CD14-positive monocyte (primary cell): ENCODE measurements at regions not wholly inside any gene's neighbourhood (a gene's known extent, or its start where the extent isn't known, plus 50 kb on each side); places are given as distances from the start of the nearest gene placed in this dataset.
A peak's percentile ranks its signal among the peaks of the same experiment; 100 is the strongest.

Experiments used
- DNase-seq, 3 donors: peaks; one replicate each; pipeline ENCODE4 v3.0.0-alpha.2; 2011 to 2022
- H2AFZ ChIP-seq: 2 replicates; pipeline ENCODE4 v1.6.0; 2012; ENCODE audit warnings: mild to moderate bottlenecking, low read depth, low read length, inconsistent platforms; ENCODE audit not compliant: insufficient read depth, poor library complexity, severe bottlenecking
- H3K27ac ChIP-seq, 2 donors: 1 replicate in 1 of 2; 2 replicates in 1 of 2; pipeline ENCODE4 v1.5.1; 2012 to 2013; ENCODE audit warnings: low read length in 2 of 2, control low read depth in 1 of 2, inconsistent platforms in 1 of 2, low read depth in 1 of 2, mild to moderate bottlenecking in 1 of 2
- H3K27me3 ChIP-seq, 2 donors: one replicate each; pipeline versions ENCODE4 v1.6.0 to v1.6.1; 2011 to 2013; ENCODE audit warnings: low read length in 2 of 2; ENCODE audit not compliant: control insufficient read depth in 2 of 2, insufficient read depth in 2 of 2
- H3K36me3 ChIP-seq, 2 donors: replicated peaks in 1 of 2; 1 replicate in 1 of 2; 2 replicates in 1 of 2; pipeline versions ENCODE4 v1.5.1 to v1.6.1; 2012 to 2013; ENCODE audit warnings: low read length in 2 of 2, control low read depth in 1 of 2, inconsistent platforms in 1 of 2, mild to moderate bottlenecking in 1 of 2; ENCODE audit not compliant: insufficient read depth in 2 of 2, control insufficient read depth in 1 of 2
- H3K4me1 ChIP-seq, 2 donors: 1 replicate in 1 of 2; 2 replicates in 1 of 2; pipeline versions ENCODE4 v1.5.1 to v1.6.1; 2012 to 2013; ENCODE audit warnings: low read length in 2 of 2, control low read depth in 1 of 2, inconsistent platforms in 1 of 2, mild to moderate bottlenecking in 1 of 2, moderate library complexity in 1 of 2; ENCODE audit not compliant: insufficient read depth in 2 of 2, control insufficient read depth in 1 of 2
- H3K4me2 ChIP-seq: replicated peaks from 2 replicates; pipeline ENCODE3; 2012; ENCODE audit warnings: low read length, moderate library complexity, mild to moderate bottlenecking; ENCODE audit not compliant: poor library complexity, severe bottlenecking; ENCODE audit errors: extremely low read depth
- H3K4me3 ChIP-seq, 3 experiments: fragments of 200-600 bp in 1 of 3; sonication (generic) in 1 of 3; replicated peaks in 1 of 3; 1 replicate in 2 of 3; 2 replicates in 1 of 3; pipeline ENCODE4 v1.5.1; 2011 to 2013; ENCODE audit warnings: low read length in 3 of 3, mild to moderate bottlenecking in 3 of 3, control low read depth in 2 of 3, low read depth in 2 of 3, inconsistent platforms in 1 of 3, moderate library complexity in 1 of 3
- H3K79me2 ChIP-seq: 2 replicates; pipeline ENCODE4 v1.6.0; 2012; ENCODE audit warnings: mild to moderate bottlenecking, control low read depth, inconsistent platforms, low read length, moderate library complexity; ENCODE audit not compliant: insufficient read depth
- H3K9ac ChIP-seq: 2 replicates; pipeline ENCODE4 v1.6.0; 2017; ENCODE audit warnings: low read length, mild to moderate bottlenecking; ENCODE audit not compliant: insufficient read depth, poor library complexity, severe bottlenecking
- H3K9me3 ChIP-seq, 2 donors: replicated peaks in 1 of 2; 1 replicate in 1 of 2; 2 replicates in 1 of 2; pipeline versions ENCODE4 v1.5.1 to v1.6.1; 2012 to 2013; ENCODE audit warnings: low read length in 2 of 2, control low read depth in 1 of 2; ENCODE audit not compliant: control insufficient read depth in 1 of 2, insufficient read depth in 1 of 2
- H4K20me1 ChIP-seq: 2 replicates; pipeline ENCODE4 v1.6.0; 2012; ENCODE audit warnings: mild to moderate bottlenecking, low read length, control low read depth, moderate library complexity; ENCODE audit not compliant: insufficient read depth
- H3K27ac Mint-ChIP-seq, 7 donors: one replicate each; pipeline ENCODE4 v1.8.0; 2020; ENCODE audit warnings: mild to moderate bottlenecking in 7 of 7, mixed read lengths in 7 of 7, moderate library complexity in 6 of 7, inconsistent platforms in 2 of 7
- H3K27me3 Mint-ChIP-seq, 3 donors: one replicate each; pipeline ENCODE4 v1.8.0; 2021 to 2022; ENCODE audit warnings: low read depth in 3 of 3, mild to moderate bottlenecking in 3 of 3, mixed read lengths in 3 of 3, moderate library complexity in 3 of 3, inconsistent platforms in 1 of 3
- H3K36me3 Mint-ChIP-seq, 2 donors: one replicate each; pipeline ENCODE4 v1.8.0; 2020; ENCODE audit warnings: mixed read lengths in 2 of 2, inconsistent platforms in 1 of 2, mild to moderate bottlenecking in 1 of 2
- H3K4me1 Mint-ChIP-seq: one replicate; pipeline ENCODE4 v1.8.0; 2020; ENCODE audit warnings: mild to moderate bottlenecking, mixed read lengths
- H3K4me3 Mint-ChIP-seq, 2 donors: one replicate each; pipeline ENCODE4 v1.8.0; 2020; ENCODE audit warnings: mild to moderate bottlenecking in 2 of 2, mixed read lengths in 2 of 2, moderate library complexity in 1 of 2
- H3K9me3 Mint-ChIP-seq, 7 donors: one replicate each; pipeline ENCODE4 v1.8.0; 2020 to 2022; ENCODE audit warnings: mixed read lengths in 7 of 7, mild to moderate bottlenecking in 6 of 7, moderate library complexity in 6 of 7, inconsistent platforms in 2 of 7
- WGBS: methylation state at CpG from one replicate; pipeline ENCODE4 v1.1.5; 2013; ENCODE audit warnings: missing lambda C conversion rate; ENCODE audit not compliant: insufficient coverage; 5-methylcytosine and 5-hydroxymethylcytosine counted together
- intact Hi-C, 2 donors: fragments of 100-400 bp; cut with micrococcal nuclease; formaldehyde crosslinking; loops; one replicate each; pipeline versions ENCODE4 v1.15.0 to v1.15.1; 2023
- TF ChIP-seq, protein P1 (sequence below): fragments of 200-600 bp; IDR thresholded peaks from one replicate; pipeline ENCODE4 v1.8.0; 2022; ENCODE audit warnings: antibody characterized with exemption, mild to moderate bottlenecking

DNA sequence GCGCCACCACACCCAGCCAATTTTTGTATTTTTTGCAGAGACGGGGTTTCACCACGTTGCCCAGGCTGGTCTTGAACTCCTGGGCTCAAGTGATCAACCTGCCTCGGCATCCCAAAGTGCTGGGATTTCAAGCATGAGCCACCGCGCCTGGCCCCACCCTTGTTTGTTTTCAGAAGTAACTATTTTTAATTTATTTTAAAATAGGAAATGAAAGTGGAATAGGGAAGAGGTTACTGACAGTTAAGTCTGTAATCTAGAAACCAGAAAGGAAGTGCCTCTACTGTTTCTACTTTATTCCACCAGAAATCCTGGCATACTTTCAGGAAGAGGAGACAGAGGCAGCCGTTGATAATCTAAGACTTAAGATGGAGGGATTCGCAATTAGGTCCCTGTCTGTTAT is 225.6 kb downstream of the TANC2 start:
- H3K36me3 ChIP-seq = no peaks in the 10 kb centered on the region
- DNase-seq = peak; percentile 58 to 75 (median 68)

DNA sequence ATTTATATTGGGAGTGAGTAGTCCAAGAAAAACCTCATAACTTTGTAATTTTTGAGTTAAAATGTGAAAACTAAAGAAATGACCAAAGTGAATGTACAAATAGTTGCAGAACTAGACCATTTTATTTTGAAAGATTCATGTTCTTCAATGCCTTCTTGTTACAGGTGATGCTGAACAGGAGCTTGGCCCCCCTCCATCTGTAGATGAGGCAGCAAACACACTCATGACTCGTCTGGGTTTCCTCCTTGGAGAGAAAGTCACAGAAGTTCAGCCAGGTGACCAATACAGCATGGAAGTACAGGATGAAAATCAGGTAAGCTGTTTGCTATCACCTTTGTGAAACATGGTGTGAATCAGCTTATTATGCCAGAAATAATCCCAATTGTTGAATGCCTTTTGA is 227.8 kb downstream of the TANC2 start:
- no peaks in the 10 kb centered on the region for H3K9me3 ChIP-seq
- no peaks in the 10 kb centered on the region for H4K20me1 ChIP-seq
- intact Hi-C loops = loop anchor here in 1 of 2 donors (10.0 kb wide), 1 partner anchor 81 kb away; no protein-coding TSS in a partner anchor
- no peak overlapping the region for H2AFZ ChIP-seq
- Mint-ChIP-seq H3K9me3 (no peaks in the 10 kb centered on the region), H3K27me3 (no peaks in the 10 kb centered on the region), H3K4me3 (no peak overlapping the region), H3K27ac (no peak overlapping the region), H3K36me3 (peaks cover 2 to 7% of the 10 kb centered on the region in 2 donors), H3K4me1 (peaks cover 47% of the 10 kb centered on the region)
- H3K27ac ChIP-seq = no peak overlapping the region
- H3K9ac ChIP-seq = no peak overlapping the region
- peaks cover 30 to 53% of the 10 kb centered on the region in 2 donors for H3K4me1 ChIP-seq
- H3K79me2 ChIP-seq = no peaks in the 10 kb centered on the region
- DNase-seq = no peak
- no peaks in the 10 kb centered on the region for H3K36me3 ChIP-seq
- H3K4me3 ChIP-seq = no peak overlapping the region
- no peak overlapping the region for H3K4me2 ChIP-seq
- H3K27me3 ChIP-seq = no peaks in the 10 kb centered on the region
- WGBS = 29% methylated on average over 1 of the region's 1 CpG
- TF ChIP-seq, protein P1, sequence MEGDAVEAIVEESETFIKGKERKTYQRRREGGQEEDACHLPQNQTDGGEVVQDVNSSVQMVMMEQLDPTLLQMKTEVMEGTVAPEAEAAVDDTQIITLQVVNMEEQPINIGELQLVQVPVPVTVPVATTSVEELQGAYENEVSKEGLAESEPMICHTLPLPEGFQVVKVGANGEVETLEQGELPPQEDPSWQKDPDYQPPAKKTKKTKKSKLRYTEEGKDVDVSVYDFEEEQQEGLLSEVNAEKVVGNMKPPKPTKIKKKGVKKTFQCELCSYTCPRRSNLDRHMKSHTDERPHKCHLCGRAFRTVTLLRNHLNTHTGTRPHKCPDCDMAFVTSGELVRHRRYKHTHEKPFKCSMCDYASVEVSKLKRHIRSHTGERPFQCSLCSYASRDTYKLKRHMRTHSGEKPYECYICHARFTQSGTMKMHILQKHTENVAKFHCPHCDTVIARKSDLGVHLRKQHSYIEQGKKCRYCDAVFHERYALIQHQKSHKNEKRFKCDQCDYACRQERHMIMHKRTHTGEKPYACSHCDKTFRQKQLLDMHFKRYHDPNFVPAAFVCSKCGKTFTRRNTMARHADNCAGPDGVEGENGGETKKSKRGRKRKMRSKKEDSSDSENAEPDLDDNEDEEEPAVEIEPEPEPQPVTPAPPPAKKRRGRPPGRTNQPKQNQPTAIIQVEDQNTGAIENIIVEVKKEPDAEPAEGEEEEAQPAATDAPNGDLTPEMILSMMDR = no peak

More for the DNA sequence above, 225.6 kb downstream of the TANC2 start:
- 52% methylated on average over 4 of the region's 8 CpGs for WGBS
- Histone ChIP-seq H2AFZ (no peak overlapping the region), H3K4me2 (peak overlapping the region; percentile 57), H4K20me1 (no peaks in the 10 kb centered on the region), H3K4me3 (peak overlapping the region in 1 of 3 experiments; percentile 48), H3K79me2 (no peaks in the 10 kb centered on the region), H3K27me3 (no peaks in the 10 kb centered on the region), H3K4me1 (peaks cover 28 to 46% of the 10 kb centered on the region in 2 donors), H3K27ac (peak overlapping the region; percentile 69 to 70), H3K9me3 (no peaks in the 10 kb centered on the region), H3K9ac (no peak overlapping the region)
- intact Hi-C loops = loop anchor here in 1 of 2 donors (10.0 kb wide), 1 partner anchor 83 kb away; no protein-coding TSS in a partner anchor
- Mint-ChIP-seq H3K4me3 (peak overlapping the region in 1 of 2 donors; percentile 73), H3K9me3 (peaks cover 0 to 2% (median 0%) of the 10 kb centered on the region in 7 donors), H3K36me3 (peaks cover 2 to 7% of the 10 kb centered on the region in 2 donors), H3K4me1 (peaks cover 43% of the 10 kb centered on the region), H3K27me3 (no peaks in the 10 kb centered on the region), H3K27ac (peak overlapping the region; percentile 51 to 94 (median 83))
- TF ChIP-seq, protein P1 = no peak
